ENCODE measurements at regions not wholly inside any gene's neighbourhood (a gene's known extent, or its start where the extent isn't known, plus 50 kb on each side); places are given as distances from the start of the nearest gene placed in this dataset.

- WGBS (ENCODE audit: insufficient coverage, low coverage, low lambda C conversion rate, missing lambda C conversion rate), result 64% methylated on average over 5 of the region's 5 CpGs
- Histone ChIP-seq H3K27me3 (no peaks in the 10 kb centered on the region), H3K4me3 (no peak overlapping the region), H3K9me3 (no peaks in the 10 kb centered on the region), H3K4me1 (no peaks in the 10 kb centered on the region), H3K27ac (no peak overlapping the region), H3K36me3 (no peaks in the 10 kb centered on the region)
- intact Hi-C loops (cut with DNase I), result no loop called here
- DNase-seq (no peak), ATAC-seq (no peak)
- TF ChIP-seq CTCF (IDR thresholded peaks at IDR 0.05), result no peak
- no peak for TF ChIP-seq POLR2A (IDR thresholded peaks at IDR 0.05)
Measured at GRCh38 chr5:89253666-89254352, 370.8 kb upstream of the MEF2C start.

GRCh38 chr5:89246864-89247263, 363.9 kb upstream of the MEF2C start:
- TF ChIP-seq CTCF (IDR thresholded peaks at IDR 0.05), result no peak
- TF ChIP-seq POLR2A (IDR thresholded peaks at IDR 0.05), result no peak
- intact Hi-C loops (cut with DNase I), result no loop called here
- Histone ChIP-seq H3K4me3 (no peak overlapping the region), H3K4me1 (no peaks in the 10 kb centered on the region), H3K9me3 (no peaks in the 10 kb centered on the region), H3K36me3 (no peaks in the 10 kb centered on the region), H3K27me3 (no peaks in the 10 kb centered on the region), H3K27ac (no peak overlapping the region)
- DNase-seq, result no peak
- ATAC-seq, result no peak
- WGBS (ENCODE audit: insufficient coverage, low coverage, low lambda C conversion rate, missing lambda C conversion rate), result 100% methylated on average over 1 of the region's 1 CpG

- 40% methylated on average over 3 of the region's 3 CpGs for WGBS (ENCODE audit: insufficient coverage, low coverage, low lambda C conversion rate, missing lambda C conversion rate)
- ATAC-seq (no peak), DNase-seq (no peak)
- H3K9me3 ChIP-seq, result no peaks in the 10 kb centered on the region
- H3K4me3 ChIP-seq, result no peak overlapping the region
- intact Hi-C loops (cut with DNase I), result no loop called here
- H3K4me1 ChIP-seq, result no peaks in the 10 kb centered on the region
- H3K27ac ChIP-seq, result no peak overlapping the region
- no peaks in the 10 kb centered on the region for H3K27me3 ChIP-seq
- H3K36me3 ChIP-seq, result no peaks in the 10 kb centered on the region
- TF ChIP-seq POLR2A (IDR thresholded peaks at IDR 0.05) (no peak), CTCF (IDR thresholded peaks at IDR 0.05) (no peak)
Measured at GRCh38 chr5:89246252-89246651, 363.3 kb upstream of the MEF2C start.

GRCh38 chr5:89243611-89244010, 360.6 kb upstream of the MEF2C start:
- Histone ChIP-seq H3K9me3 (no peaks in the 10 kb centered on the region), H3K27me3 (no peaks in the 10 kb centered on the region), H3K27ac (no peak overlapping the region), H3K4me1 (no peaks in the 10 kb centered on the region), H3K4me3 (no peak overlapping the region), H3K36me3 (no peaks in the 10 kb centered on the region)
- 22% methylated on average over 1 of the region's 1 CpG for WGBS (ENCODE audit: insufficient coverage, low coverage, low lambda C conversion rate, missing lambda C conversion rate)
- intact Hi-C loops (cut with DNase I), result no loop called here
- ATAC-seq (no peak), DNase-seq (no peak)
- TF ChIP-seq CTCF (IDR thresholded peaks at IDR 0.05) (no peak), POLR2A (IDR thresholded peaks at IDR 0.05) (no peak)

GRCh38 chr5:89241186-89241585, 358.2 kb upstream of the MEF2C start:
- Histone ChIP-seq H3K4me3 (no peak overlapping the region), H3K4me1 (no peaks in the 10 kb centered on the region), H3K36me3 (no peaks in the 10 kb centered on the region), H3K27ac (no peak overlapping the region), H3K9me3 (no peaks in the 10 kb centered on the region), H3K27me3 (no peaks in the 10 kb centered on the region)
- TF ChIP-seq POLR2A (IDR thresholded peaks at IDR 0.05) (no peak), CTCF (IDR thresholded peaks at IDR 0.05) (no peak)
- no peak for DNase-seq
- intact Hi-C loops (cut with DNase I), result no loop called here
- ATAC-seq, result no peak
